Activated T-cell treated with anti-CD3 and anti-CD28 coated beads for 4 hours (primary cell): ENCODE measurements at regions not wholly inside any gene's neighbourhood (a gene's known extent, or its start where the extent isn't known, plus 50 kb on each side); places are given as distances from the start of the nearest gene placed in this dataset.
"Not testable (repeated sequence)": the region's sequence is repeated elsewhere in the genome, so short reads cannot be mapped to it uniquely, and the experiment has no call there.

Source experiments
- DNase-seq: peaks from one replicate; pipeline ENCODE4 v3.0.0-alpha.2; 2020

GRCh38 chr9:38342532-38342931, 50.0 kb upstream of the ALDH1B1 start:
- DNase-seq, result no peak

- DNase-seq, result no peak
These were observed 50.4 kb upstream of the ALDH1B1 start for GRCh38 chr9:38342096-38342495.

GRCh38 chr9:38339496-38339895, 53.0 kb upstream of the ALDH1B1 start:
- DNase-seq, result no peak

GRCh38 chr9:38339087-38339486, 53.4 kb upstream of the ALDH1B1 start:
- no peak for DNase-seq

- no peak for DNase-seq
These were observed 54.0 kb upstream of the ALDH1B1 start for GRCh38 chr9:38338342-38339018.

GRCh38 chr9:38337706-38338264, 54.7 kb upstream of the ALDH1B1 start:
- DNase-seq, result no peak

- no peak for DNase-seq
These were observed 55.3 kb upstream of the ALDH1B1 start for GRCh38 chr9:38337181-38337580.

- DNase-seq, result no peak
These were observed 56.2 kb upstream of the ALDH1B1 start for GRCh38 chr9:38336341-38336740.

- DNase-seq, result no peak
These were observed 56.8 kb upstream of the ALDH1B1 start for GRCh38 chr9:38335686-38336085.

- DNase-seq, result no peak
These were observed 58.3 kb upstream of the ALDH1B1 start for GRCh38 chr9:38334234-38334633.

GRCh38 chr9:38333047-38333446, 59.5 kb upstream of the ALDH1B1 start:
- no peak for DNase-seq

GRCh38 chr9:38332625-38333024, 59.9 kb upstream of the ALDH1B1 start:
- DNase-seq, result no peak

- DNase-seq, result no peak
These were observed 61.4 kb upstream of the ALDH1B1 start for GRCh38 chr9:38331141-38331540.

- DNase-seq, result no peak
These were observed 62.5 kb upstream of the ALDH1B1 start for GRCh38 chr9:38329968-38330367.

GRCh38 chr9:38328765-38329164, 63.7 kb upstream of the ALDH1B1 start:
- no peak for DNase-seq

- no peak for DNase-seq
These were observed 66.4 kb upstream of the ALDH1B1 start for GRCh38 chr9:38326122-38326521.

GRCh38 chr9:38324213-38324612, 68.3 kb upstream of the ALDH1B1 start:
- not testable (repeated sequence) for DNase-seq

GRCh38 chr9:38322937-38323336, 69.6 kb upstream of the ALDH1B1 start:
- no peak for DNase-seq

GRCh38 chr9:38319496-38320173, 72.9 kb upstream of the ALDH1B1 start:
- no peak for DNase-seq

- DNase-seq, result no peak
These were observed 73.6 kb upstream of the ALDH1B1 start for GRCh38 chr9:38318759-38319495.

- no peak for DNase-seq
These were observed 76.2 kb upstream of the ALDH1B1 start for GRCh38 chr9:38316166-38316780.

GRCh38 chr9:38315085-38315595, 77.4 kb upstream of the ALDH1B1 start:
- DNase-seq, result no peak

- no peak for DNase-seq
These were observed 79.1 kb upstream of the ALDH1B1 start for GRCh38 chr9:38313421-38313820.
